Transverse colon (tissue), 4 donors: ENCODE measurements at regions not wholly inside any gene's neighbourhood (a gene's known extent, or its start where the extent isn't known, plus 50 kb on each side); places are given as distances from the start of the nearest gene placed in this dataset.

ENCODE experiments used
- EP300 ChIP-seq: sonication (generic); formaldehyde crosslinking; IDR thresholded peaks from one replicate; pipeline ENCODE4 v1.6.1; 2017; ENCODE audit warnings: antibody characterized with exemption, low read depth
- POLR2A ChIP-seq: fragments of 450-650 bp; IDR thresholded peaks from one replicate; pipeline ENCODE4 v1.6.1; 2016; ENCODE audit warnings: antibody characterized with exemption, mild to moderate bottlenecking, moderate library complexity
- POLR2AphosphoS5 ChIP-seq, 3 donors: sonication (generic); formaldehyde crosslinking; IDR thresholded peaks; one replicate each; pipeline ENCODE4 v1.6.1; 2016; ENCODE audit warnings: antibody characterized with exemption in 3 of 3
- TF ChIP-seq, protein P1 (sequence below), 5 experiments: fragments of 200-600 bp in 3 of 5; fragments of 450-650 bp in 2 of 5; sonication (generic) in 3 of 5; IDR thresholded peaks; 1 replicate in 2 of 5; 2 replicates in 3 of 5; pipeline ENCODE4 v1.5.1; 2016 to 2017; ENCODE audit warnings: antibody characterized with exemption in 5 of 5, inconsistent platforms in 3 of 5, mild to moderate bottlenecking in 2 of 5, moderate library complexity in 1 of 5

GRCh38 chr7:88586890-88587289 lies 172.6 kb upstream of the ZNF804B start:
- TF ChIP-seq, protein P1, sequence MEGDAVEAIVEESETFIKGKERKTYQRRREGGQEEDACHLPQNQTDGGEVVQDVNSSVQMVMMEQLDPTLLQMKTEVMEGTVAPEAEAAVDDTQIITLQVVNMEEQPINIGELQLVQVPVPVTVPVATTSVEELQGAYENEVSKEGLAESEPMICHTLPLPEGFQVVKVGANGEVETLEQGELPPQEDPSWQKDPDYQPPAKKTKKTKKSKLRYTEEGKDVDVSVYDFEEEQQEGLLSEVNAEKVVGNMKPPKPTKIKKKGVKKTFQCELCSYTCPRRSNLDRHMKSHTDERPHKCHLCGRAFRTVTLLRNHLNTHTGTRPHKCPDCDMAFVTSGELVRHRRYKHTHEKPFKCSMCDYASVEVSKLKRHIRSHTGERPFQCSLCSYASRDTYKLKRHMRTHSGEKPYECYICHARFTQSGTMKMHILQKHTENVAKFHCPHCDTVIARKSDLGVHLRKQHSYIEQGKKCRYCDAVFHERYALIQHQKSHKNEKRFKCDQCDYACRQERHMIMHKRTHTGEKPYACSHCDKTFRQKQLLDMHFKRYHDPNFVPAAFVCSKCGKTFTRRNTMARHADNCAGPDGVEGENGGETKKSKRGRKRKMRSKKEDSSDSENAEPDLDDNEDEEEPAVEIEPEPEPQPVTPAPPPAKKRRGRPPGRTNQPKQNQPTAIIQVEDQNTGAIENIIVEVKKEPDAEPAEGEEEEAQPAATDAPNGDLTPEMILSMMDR (IDR thresholded peaks at IDR 0.05): no peak
- no peak for TF ChIP-seq EP300
- TF ChIP-seq POLR2AphosphoS5 (IDR thresholded peaks at IDR 0.05): no peak
- no peak for TF ChIP-seq POLR2A
